ENCODE measurements at regions not wholly inside any gene's neighbourhood (a gene's known extent, or its start where the extent isn't known, plus 50 kb on each side); places are given as distances from the start of the nearest gene placed in this dataset.
"Not testable (repeated sequence)": the region's sequence is repeated elsewhere in the genome, so short reads cannot be mapped to it uniquely, and the experiment has no call there.

- H3K4me1 ChIP-seq (ENCODE audit: control insufficient read depth, insufficient read depth, low read length), result no peaks in the 10 kb centered on the region
- H3K4me3 ChIP-seq (ENCODE audit: low read length), result no peak overlapping the region
- DNase-seq, result no peak
- H3K27ac ChIP-seq (ENCODE audit: low read length), result no peak overlapping the region
- no peak for ATAC-seq
- WGBS (ENCODE audit: insufficient coverage), result 92% methylated on average over 12 of the region's 12 CpGs
- no peaks in the 10 kb centered on the region for H3K9me3 ChIP-seq (ENCODE audit: control insufficient read depth, insufficient read depth, low read length)
- H3K27me3 ChIP-seq (ENCODE audit: control insufficient read depth, insufficient read depth, low read length), result no peaks in the 10 kb centered on the region
- no peaks in the 10 kb centered on the region for H3K36me3 ChIP-seq (ENCODE audit: control insufficient read depth, insufficient read depth, low read length)
- H3K36me3 Mint-ChIP-seq, result no peaks in the 10 kb centered on the region
- peaks cover 0 to 3% of the 10 kb centered on the region in 2 donors for H3K27me3 Mint-ChIP-seq (ENCODE audit: low read depth in 2 of 2)
- H3K9me3 Mint-ChIP-seq, result peaks cover 4 to 8% of the 10 kb centered on the region in 2 donors
- no peak overlapping the region for H3K27ac Mint-ChIP-seq
- H3K4me1 Mint-ChIP-seq, result no peaks in the 10 kb centered on the region
- no peak overlapping the region for H3K4me3 Mint-ChIP-seq
- TF ChIP-seq CTCF (IDR thresholded peaks at IDR 0.05), result no peak
- intact Hi-C loops (cut with micrococcal nuclease), result no loop called here
Measured at GRCh38 chr12:105492591-105493545, 162.4 kb downstream of the C12orf75 start.

- ATAC-seq (no peak), DNase-seq (no peak)
- Histone ChIP-seq H3K4me1 (ENCODE audit: control insufficient read depth, insufficient read depth, low read length) (no peaks in the 10 kb centered on the region), H3K9me3 (ENCODE audit: control insufficient read depth, insufficient read depth, low read length) (no peaks in the 10 kb centered on the region), H3K27me3 (ENCODE audit: control insufficient read depth, insufficient read depth, low read length) (no peaks in the 10 kb centered on the region), H3K4me3 (ENCODE audit: low read length) (no peak overlapping the region), H3K36me3 (ENCODE audit: control insufficient read depth, insufficient read depth, low read length) (no peaks in the 10 kb centered on the region), H3K27ac (ENCODE audit: low read length) (no peak overlapping the region)
- intact Hi-C loops (cut with micrococcal nuclease), result no loop called here
- Mint-ChIP-seq H3K4me3 (no peak overlapping the region), H3K27me3 (ENCODE audit: low read depth in 2 of 2) (peaks cover 4 to 6% of the 10 kb centered on the region in 2 donors), H3K9me3 (peaks cover 6 to 8% of the 10 kb centered on the region in 2 donors), H3K4me1 (no peaks in the 10 kb centered on the region), H3K27ac (no peak overlapping the region), H3K36me3 (no peaks in the 10 kb centered on the region)
- WGBS (ENCODE audit: insufficient coverage), result 100% methylated on average over 1 of the region's 2 CpGs
- no peak for TF ChIP-seq CTCF (IDR thresholded peaks at IDR 0.05)
Measured at GRCh38 chr12:105499205-105499604, 168.7 kb downstream of the C12orf75 start.

DNA sequence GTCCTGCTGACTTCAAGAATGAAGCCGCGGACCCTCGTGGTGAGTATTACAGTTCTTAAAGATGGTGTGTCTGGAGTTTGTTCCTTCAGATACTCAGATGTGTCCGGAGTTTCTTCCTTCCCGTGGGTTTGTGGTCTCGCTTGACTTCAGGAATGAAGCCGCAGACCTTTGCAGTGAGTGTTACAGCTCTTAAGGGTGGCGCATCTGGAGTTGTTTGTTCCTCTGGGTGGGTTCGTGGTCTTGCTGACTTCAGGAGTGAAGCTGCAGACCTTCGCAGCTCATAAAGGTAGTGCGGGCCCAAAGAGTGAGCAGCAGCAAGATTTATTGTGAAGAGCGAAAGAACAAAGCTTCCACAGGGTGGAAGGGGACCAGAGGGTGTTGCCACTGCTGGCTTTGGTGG lies 170.2 kb downstream of the C12orf75 start:
- ATAC-seq, H3K9me3 Mint-ChIP-seq: not testable (repeated sequence)

DNA sequence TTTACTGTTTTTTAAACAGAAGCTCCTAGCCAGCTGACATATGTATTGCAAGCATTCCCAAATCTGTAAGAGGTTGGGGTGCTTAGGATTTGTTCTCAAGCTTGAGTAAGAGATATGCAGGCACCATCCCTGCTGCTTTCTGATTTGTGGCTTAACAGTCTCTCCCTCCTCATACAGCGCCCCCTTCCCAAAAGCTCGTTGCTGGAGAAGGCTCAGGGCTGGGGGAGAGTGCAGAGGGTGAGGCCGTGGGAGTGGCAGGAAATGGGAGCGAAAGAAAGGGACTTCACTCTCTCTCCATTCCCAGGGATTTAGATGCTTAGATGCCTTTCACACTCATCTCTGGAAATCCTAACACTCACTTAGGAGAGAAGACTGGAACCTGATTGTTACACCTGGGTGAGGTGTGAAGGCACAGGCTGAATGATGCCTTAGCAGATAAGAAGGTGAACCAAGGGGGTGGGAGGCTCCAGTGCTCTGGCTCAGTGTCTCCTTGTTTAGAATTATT lies 172.0 kb downstream of the C12orf75 start:
- no peaks in the 10 kb centered on the region for H3K36me3 ChIP-seq (ENCODE audit: control insufficient read depth, insufficient read depth, low read length)
- intact Hi-C loops (cut with micrococcal nuclease), result no loop called here
- no peaks in the 10 kb centered on the region for H3K9me3 ChIP-seq (ENCODE audit: control insufficient read depth, insufficient read depth, low read length)
- H3K4me3 ChIP-seq (ENCODE audit: low read length), result no peak overlapping the region
- H3K27me3 ChIP-seq (ENCODE audit: control insufficient read depth, insufficient read depth, low read length), result no peaks in the 10 kb centered on the region
- DNase-seq (no peak), ATAC-seq (no peak)
- TF ChIP-seq CTCF (IDR thresholded peaks at IDR 0.05), result no peak
- no peak overlapping the region for H3K27ac ChIP-seq (ENCODE audit: low read length)
- peaks cover 0 to 2% of the 10 kb centered on the region in 2 donors for H3K9me3 Mint-ChIP-seq
- peaks cover 9 to 23% of the 10 kb centered on the region in 2 donors for H3K27me3 Mint-ChIP-seq (ENCODE audit: low read depth in 2 of 2)
- no CpG with 5 or more reads among the region's 4 CpGs for WGBS (ENCODE audit: insufficient coverage)
- H3K4me1 Mint-ChIP-seq, result no peaks in the 10 kb centered on the region
- H3K4me3 Mint-ChIP-seq, result no peak overlapping the region
- H3K4me1 ChIP-seq (ENCODE audit: control insufficient read depth, insufficient read depth, low read length), result no peaks in the 10 kb centered on the region
- no peak overlapping the region for H3K27ac Mint-ChIP-seq
- H3K36me3 Mint-ChIP-seq, result no peaks in the 10 kb centered on the region

More for the DNA sequence above, 170.2 kb downstream of the C12orf75 start:
- DNase-seq; H3K36me3 Mint-ChIP-seq; H3K4me1 ChIP-seq (ENCODE audit: control insufficient read depth, insufficient read depth, low read length); H3K36me3 ChIP-seq (ENCODE audit: control insufficient read depth, insufficient read depth, low read length); H3K9me3 ChIP-seq (ENCODE audit: control insufficient read depth, insufficient read depth, low read length); H3K4me1 Mint-ChIP-seq; H3K27ac ChIP-seq (ENCODE audit: low read length); H3K27me3 ChIP-seq (ENCODE audit: control insufficient read depth, insufficient read depth, low read length); H3K27ac Mint-ChIP-seq; H3K4me3 ChIP-seq (ENCODE audit: low read length); H3K4me3 Mint-ChIP-seq; intact Hi-C loops (cut with micrococcal nuclease): not testable (repeated sequence)
- 41% methylated on average over 12 of the region's 12 CpGs for WGBS (ENCODE audit: insufficient coverage)
- peaks cover 4 to 10% of the 10 kb centered on the region in 2 donors for H3K27me3 Mint-ChIP-seq (ENCODE audit: low read depth in 2 of 2)

All from natural killer cell (primary cell).